ENCODE measurements at regions not wholly inside any gene's neighbourhood (a gene's known extent, or its start where the extent isn't known, plus 50 kb on each side); places are given as distances from the start of the nearest gene placed in this dataset.

DNA sequence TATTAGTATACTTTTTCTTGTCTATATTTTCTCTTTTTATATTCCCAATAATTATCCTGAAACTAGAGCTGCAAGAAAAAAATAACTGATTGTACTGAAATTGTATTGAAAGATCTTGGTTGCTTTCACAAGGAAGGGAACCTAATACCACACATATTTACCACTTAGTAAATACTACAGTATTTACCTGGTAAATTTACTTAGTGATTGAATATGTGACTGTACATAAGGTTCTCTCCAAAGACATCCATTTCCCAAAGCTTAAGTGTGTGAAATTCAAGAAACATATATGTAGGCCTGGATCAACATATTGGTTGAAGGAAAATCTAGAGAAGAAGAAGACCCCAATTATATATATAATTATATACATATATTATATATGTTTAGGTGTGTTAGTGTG, 1272.7 kb downstream of the C4orf33 start:
- no peak for DNase-seq

DNA sequence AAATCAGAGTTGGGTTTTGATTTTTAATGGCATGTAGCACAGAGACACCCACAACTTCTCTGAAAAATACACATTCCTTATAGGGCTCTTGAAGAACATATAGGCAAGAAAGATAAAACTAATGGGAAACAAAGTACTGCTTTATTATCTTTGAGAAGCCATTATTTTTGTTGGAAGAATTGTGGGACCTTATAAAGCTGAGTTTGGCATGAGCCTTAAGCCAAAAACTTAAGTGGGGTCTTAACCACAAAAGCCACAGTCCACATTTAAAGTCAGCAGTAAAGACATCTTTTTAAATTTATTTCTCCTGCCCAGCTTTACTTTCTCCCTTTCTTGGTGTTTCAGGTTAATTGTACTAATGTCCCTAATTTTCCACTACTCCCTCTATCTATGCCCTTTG, 1297.3 kb downstream of the C4orf33 start:
- DNase-seq: no peak

DNA sequence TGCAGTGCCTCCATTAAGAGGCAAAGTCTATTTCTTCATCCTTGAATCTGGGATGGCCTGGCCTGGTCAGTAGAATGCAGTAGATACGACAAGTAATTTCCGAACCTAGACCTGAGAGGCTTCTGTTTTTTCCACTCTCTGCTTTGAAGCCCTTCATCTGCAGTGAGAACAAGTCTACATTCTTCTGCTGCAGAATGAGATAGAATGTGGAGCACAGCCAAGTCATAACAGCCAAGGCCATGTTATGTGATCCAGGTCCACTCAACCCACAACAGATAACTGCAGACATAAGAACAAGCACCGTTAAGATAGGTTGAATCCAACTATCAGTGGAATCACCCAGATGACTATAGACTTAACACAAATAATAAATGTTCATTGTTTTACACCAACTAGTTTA, 1297.7 kb downstream of the C4orf33 start:
- no peak for DNase-seq

DNA sequence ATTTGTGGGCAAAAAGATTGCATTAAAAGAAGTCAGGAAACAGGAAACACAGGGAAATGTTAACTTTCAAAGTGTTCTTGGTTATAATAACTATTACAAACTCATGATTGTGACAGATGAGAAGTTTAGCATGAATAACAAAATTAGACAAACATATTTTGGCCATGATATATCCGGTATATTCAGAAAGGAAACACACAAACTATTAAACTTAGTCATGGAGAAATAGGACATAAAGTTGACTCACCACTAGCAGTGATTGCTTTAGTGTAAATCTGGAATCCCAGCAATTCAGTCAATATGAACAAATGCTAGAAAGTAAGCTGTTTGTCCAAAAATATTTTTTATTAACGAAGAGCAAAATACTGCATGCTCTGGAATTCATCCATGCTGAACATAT, 1299.9 kb downstream of the C4orf33 start:
- no peak for DNase-seq

DNA sequence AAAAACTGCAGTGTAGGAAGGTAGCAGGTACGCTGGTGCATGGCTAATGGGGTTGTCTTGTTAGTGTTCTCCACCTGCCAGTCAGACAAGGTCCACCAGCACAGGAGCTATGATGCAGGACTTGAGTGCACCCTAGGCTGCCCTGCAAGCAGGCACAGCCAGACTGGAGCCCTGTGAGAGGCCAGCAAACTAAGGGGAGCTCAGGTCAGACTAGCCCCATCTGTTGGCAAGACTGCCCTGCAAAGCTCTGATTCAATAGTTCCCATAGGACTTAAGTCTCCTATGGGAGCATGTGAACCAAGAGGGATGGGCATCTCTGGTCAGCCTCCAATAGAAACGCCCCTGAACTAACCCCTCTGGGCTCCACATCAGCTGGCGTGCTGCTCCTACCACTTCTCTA, 1307.3 kb downstream of the C4orf33 start:
- DNase-seq: no peak

DNA sequence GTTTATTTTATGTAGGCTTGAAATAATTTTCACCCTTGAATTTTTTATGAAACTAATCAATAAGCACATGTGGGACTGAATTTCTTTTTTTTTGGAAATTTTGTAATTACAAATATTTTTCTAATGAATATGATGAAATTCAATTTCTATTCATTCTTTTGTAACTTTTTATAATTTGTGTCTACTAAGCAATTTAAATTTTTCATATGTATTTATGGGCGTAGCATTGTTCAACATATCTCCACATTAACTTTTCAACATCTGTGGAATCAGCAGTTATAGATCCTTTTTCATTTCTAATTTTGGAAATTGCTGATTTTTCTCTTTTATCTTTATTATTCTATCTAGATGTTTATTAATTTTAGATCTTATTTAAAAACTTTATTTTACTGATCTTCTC, 1320.3 kb downstream of the C4orf33 start:
- no peak for DNase-seq

DNA sequence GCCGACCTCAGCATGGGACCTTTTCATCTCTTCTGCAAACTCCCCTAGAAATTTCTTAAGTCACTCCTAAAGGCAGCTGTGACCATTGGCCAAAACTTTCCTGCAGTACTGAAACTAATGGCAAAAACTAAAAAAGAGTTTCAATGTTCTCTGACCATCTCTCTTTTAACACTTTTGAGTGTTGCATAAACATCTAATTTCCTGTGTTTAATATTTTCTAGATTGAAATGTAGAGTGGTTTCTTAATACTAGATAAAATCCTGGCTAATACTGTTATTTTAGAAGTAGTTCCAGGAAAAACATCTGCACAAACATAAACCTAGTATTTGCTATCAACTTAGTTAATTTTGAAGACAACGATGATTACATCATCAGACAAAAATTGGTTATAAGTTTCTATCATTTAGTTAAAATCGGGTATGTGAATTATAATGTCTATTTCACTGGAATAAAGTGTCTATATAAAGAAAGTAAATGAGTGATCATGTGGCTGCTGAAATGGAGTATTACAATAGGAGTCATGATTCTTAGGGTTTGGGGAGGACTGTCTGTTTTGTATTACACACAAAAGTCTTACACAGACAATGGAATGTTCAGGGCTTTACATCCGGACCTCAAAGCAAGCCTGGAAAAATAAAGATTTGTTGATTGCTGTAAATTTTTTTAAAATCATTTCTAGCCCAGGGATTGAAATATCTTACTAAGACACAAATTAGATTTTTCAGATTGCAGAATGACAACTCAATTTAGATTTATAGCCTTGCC, 1323.4 kb downstream of the C4orf33 start:
- DNase-seq: no peak

DNA sequence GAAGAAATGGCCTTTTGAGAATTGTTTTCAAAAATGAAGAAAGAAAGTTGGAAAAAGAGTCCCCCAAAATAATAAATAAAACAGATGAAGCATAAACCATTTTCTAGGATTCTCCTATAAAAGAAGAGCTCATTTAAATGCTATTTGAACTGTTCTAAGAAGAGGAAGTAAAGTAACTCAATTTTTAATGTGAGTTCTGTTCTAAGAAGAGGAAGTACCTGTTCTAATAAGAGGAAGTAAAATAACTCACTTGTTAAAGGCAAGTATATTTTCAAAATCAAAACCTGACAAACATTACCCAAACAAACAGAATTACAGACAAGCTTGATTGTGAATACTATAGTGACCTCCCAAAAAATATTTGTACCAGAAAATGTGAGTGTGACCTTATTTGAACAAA, 1326.3 kb downstream of the C4orf33 start:
- DNase-seq: no peak

DNA sequence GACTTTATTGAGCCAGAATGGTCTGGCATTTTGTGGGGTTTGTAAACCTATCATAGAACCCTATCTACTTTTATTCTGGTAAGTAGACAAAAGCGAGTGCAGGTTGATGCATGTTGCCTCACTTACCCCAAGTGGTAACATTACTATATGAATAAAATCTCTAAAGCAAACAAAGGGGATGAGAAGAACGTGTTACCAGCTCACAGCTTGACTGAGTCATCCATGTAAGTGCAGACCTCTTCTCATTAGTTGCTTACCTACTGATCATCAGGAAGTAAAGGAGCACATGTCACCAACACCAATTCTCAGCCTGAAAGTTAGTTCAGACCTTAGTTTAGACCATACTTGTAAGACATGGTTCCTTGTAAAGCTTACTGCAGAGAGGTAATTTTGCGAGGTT, 1328.3 kb downstream of the C4orf33 start:
- DNase-seq: no peak

DNA sequence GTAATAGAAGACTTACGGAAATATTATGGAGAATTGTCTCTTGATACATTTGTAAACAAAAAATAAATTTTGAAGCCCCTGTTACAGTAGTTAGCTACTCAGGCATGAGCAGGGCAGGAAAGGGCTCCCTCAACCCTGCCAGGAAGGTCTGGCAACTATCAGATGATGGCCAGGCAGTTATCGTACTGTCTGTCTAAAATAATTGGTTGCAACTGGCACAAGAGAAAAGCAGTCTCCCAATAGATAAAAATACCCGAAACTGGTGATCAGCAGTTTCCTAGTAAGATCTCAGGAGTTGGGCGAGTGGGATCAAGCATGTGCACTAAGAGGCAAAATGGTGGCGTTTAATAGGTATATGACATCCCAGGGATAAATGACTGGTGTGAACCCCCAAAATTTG, 1336.3 kb downstream of the C4orf33 start:
- DNase-seq: no peak

DNA sequence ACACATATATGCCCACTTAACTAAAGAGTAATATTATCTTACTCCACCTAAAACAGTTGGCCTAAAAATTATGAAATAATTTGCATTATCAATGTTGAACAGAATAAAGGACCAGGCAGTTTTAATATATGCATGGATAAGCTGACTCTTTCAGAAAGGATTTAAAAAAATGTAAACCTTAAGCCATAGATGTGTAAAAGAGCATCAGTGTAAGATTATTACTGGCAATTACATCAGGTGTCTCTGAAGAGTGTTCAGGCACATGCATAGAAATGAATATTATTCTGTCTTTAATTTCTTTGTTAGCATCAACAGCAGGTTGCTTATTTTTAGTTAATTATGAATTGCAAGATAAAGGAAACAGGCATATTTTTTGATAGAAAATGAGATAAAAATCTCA, 1353.8 kb downstream of the C4orf33 start:
- no peak for DNase-seq

DNA sequence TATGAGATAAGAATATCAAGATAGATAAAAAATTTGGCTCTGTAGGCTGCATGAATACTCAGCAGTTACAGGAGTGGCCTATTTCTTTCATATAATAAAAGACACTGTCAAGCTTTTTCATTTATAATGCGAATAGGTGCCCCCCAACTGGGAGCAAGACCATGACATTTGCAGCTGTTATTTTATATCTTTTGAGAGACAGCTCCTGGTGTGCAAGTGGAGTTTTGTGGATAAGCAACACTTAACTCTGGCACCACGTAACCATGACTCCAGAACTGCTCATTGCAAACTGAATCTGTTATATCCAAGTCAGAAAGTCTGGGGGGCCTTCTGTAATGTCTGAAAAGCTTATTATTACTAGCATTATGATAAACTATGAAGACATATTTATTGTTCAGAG, 1372.4 kb downstream of the C4orf33 start:
- DNase-seq: no peak

DNA sequence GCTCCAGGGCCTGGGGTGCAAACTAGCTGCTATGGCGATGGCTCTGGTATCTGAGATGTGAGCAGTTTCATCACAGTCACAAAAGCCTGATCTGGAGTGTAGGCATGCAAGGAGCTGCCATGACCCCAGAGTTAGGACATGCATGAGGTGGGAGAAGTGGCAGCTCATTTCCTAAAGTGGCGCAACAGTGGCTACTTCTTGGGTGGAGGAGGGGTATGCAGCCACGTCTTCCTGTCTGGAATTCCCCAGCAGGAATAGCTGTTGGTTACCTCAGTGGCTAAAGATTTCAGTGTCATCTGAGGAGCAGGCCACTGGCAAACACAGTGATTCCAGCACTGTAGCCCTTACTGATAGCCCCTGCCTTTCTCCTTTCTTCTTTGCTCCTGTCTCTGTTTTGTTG, 1382.5 kb downstream of the C4orf33 start:
- no peak for DNase-seq

DNA sequence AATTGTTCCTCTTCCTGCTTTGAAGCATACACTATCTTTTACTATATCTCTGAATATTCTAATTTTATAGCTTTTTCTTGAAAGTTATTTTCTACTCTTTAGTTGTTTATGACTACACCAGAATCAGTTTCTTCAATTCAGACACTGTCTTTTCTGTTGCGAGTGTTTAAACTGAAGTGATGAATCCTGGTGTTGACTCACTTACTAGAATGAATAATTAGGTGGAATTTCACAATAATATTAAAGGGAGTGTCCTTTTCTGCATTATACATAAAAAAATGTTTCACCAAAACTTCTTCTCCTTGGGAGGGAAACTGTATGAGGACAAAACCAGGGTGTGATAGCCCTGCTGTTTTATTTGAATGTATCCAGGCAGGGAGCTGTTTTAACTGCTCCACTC, 1383.1 kb downstream of the C4orf33 start:
- no peak for DNase-seq

DNA sequence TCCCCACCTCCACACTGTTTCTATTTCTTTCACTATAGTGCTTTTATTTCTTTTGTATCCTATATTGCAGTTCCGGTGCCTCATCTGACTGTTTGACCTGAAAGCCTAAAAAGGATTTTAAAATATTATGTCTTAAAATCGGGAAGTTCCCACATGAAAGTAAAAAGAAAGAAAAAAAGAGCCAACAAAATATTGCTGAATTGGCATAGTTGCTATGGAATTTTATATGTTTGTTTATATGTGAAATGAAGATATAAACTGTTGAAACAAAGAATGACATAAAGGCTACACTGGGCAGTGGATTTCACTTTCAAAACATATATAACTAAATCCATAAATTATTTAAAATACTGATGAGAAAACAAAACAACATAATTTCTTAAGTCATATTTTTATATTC, 1383.7 kb downstream of the C4orf33 start:
- no peak for DNase-seq

DNA sequence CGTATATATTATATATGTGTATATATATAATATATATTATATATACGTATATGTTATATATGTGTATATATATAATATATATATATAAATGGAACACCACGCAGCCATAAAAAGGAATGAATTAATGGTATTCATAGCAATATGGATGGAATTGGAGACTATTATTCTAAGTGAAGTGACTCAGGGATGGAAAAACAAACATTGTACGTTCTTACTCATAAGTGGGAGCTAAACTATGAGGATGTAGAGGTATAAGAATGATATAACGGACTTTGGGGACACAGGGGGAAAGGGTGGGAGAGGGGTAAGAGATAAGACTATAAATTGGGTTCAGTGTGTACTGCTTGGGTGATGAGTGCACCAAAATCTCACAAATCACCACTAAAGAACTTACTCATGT, 1388.9 kb downstream of the C4orf33 start:
- DNase-seq: no peak

DNA sequence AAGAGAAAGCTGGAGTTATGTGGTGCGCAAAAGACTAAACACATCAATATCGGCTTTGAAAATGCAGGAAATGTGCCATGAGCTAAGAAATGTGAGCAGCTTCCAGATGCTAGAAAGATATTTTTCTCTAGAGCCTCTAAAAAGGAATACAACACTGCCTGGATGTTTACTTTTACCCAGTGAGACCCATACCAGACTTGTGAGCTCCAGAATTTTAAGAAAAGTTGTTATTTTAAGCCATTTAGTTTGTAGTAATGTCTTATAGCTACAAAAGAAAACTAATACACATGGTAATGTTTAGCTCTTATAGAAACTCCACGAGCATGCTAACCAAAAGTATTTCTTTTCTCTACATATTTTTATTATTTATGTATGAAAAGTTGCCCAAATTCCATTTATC, 1389.4 kb downstream of the C4orf33 start:
- DNase-seq: no peak

DNA sequence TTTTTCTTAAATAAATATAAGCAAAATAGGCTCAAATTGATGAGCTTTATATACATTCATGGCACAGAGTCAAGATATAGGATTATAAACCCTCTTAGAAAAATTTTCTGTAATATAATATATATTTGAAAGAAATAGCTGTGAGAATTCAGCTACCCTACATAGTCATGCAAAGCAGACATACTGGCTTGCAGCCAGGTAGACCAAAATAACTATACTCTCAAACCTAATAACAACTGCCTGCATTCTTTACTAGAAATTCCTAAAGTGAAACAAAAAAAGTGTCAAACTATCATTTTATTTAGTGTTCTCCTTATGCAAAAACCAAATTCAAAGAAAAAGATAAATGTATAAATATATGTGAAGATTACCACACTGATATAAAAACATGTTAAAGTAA, 1390.2 kb downstream of the C4orf33 start:
- no peak for DNase-seq

DNA sequence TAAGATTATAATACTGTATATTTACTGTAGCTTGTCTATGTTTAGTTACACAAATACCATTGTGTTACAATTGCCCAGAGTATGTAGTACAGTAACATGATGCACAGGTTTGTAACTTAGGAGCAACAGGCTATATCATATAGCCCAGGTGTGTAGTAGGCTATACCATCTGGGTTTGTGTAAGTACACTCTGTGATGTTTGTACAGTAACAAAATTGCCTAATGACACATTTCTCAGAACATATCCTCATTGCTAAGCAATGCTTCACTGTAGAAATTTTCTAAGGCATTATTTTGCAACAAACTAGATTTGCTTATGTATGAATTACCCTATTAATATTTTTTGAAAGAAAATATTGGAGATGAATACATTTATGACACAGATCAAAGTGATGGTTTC, 1390.9 kb downstream of the C4orf33 start:
- no peak for DNase-seq

DNA sequence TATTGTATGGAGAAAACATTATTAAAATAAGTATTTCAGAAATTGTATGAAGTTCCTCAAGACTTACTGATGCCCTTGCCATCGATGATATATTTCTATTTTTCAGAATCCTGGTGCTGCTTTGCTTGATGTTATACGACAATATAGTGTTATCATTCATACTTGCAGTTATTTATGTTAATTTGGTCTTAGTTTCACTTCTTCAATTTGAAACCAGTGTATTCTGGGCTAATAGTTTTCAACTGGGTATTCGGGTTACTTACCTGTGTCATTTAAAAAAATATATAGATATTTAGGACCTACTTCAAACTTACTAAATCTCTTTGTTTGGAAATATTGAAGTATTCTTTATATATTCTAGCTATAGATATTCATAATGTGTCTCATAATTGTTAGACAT, 1414.7 kb downstream of the C4orf33 start:
- no peak for DNase-seq

DNA sequence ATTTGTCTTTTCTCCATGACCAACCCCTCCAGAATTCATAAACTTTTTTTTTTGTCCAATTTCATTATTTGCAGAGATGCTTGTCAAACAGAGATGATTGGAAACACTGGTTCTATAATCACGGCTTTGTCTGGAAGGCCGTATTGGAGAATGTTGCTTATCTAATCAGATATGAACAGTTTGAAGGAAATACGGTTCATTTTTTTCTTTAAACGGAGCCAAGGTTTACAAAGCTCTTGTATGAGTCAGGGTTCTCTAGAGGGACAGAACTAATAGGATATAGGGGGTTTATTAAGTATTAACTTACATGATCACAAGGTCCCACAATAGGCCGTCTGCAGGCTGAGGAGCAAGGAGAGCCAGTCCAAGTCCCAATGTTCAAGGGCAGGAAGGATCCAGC, 1415.8 kb downstream of the C4orf33 start:
- no peak for DNase-seq

DNA sequence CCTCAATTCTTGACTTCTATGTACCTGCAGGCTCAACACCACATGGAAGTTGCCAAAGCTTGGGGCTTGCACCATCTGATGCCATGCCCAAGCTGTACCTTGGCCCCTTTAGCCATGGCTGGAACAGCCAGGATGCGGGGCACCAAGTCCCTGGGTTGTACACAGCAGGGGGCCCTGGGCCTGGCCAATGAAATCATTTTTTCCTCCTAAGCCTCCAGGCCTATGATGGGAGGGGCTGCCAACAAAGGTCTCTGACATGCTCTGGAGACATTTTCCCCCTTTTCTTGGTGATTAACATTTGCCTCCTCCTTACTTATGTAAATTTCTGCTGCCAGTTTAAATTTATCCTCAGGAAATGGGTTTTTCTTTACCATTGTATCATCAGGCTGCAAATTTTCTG, 1428.1 kb downstream of the C4orf33 start:
- DNase-seq: no peak

DNA sequence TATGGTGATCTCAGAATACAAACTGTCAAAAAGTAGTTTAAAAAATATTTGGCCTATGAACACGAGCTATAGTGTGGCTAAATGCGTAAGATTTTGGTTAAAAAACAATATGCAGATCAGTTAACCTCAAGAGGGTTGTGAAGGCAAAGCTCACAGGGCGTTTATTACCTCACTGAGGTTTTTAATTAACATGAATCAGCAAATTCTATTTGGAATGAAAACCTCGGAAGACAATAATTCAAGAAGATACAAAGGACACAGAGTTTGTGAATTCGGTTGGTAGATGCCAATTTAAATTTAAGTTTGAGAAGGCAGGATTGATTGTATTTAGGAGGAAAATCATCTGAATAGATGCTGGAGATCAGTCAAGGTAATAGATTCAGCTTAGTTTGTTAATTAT, 1434.6 kb downstream of the C4orf33 start:
- no peak for DNase-seq

DNA sequence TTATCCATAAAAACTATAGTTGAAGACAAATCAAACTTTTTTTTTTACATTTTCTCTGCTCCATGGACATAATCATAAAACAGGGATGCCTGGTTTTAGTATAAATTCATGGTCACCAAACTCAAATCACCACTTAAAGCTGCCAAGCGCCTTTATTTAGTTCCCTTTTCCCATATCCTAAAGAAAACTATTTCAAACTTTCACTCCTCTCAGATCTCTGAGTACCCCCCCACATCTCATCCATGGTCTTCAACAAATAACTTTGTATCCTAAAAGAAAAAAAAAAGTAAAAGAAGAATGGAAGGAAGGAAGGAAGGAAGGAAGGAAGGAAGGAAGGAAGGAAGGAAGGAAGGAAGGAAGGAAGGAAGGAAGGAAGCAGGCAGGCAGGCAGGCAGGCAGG, 1438.7 kb downstream of the C4orf33 start:
- no peak for DNase-seq

DNA sequence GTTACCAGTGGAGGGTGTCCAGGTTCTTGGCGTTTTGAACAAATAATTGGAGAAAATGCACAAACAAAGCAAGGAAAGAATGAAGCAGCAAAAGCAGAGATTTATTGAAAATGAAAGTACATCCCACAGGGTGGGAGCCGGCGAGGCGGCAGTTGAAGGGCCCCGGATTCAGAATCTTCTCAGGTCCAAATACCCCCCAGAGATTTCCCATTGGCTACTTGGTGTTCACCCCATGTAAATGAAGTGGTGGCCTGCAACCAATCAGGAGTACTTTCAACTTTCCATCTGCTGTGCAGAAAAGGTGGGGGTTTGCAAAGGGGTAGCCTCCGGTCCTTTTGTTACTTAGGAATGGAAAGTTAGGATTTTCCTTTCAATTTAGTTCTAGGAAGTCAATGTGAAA, 1447.0 kb downstream of the C4orf33 start:
- DNase-seq: no peak

DNA sequence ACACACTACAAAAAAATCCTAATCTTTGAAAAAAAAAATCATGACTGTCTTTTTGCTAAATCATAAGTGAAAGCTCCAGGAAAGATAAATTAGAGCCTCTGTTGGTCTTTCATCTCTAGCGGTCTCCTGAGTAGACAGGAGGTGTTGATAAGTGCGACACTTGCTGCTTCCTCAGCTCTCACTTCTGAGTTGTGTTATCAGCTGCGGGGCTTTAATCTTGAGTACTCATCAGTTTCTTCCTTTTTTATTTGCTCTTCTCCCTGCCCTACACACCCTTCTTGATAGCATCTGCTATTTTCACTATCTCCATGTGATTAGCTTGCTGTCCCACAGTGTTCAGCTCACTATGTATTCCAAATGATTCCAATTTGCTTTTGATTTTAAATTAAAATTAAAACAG, 1449.2 kb downstream of the C4orf33 start:
- DNase-seq: no peak
